HFF-Myc (cell line): ENCODE measurements at regions not wholly inside any gene's neighbourhood (a gene's known extent, or its start where the extent isn't known, plus 50 kb on each side); places are given as distances from the start of the nearest gene placed in this dataset.

Source experiments
- DNase-seq: peaks from one replicate; pipeline ENCODE4 v3.0.0-alpha.2; 2011; ENCODE audit warnings: low read depth; ENCODE audit errors: extremely low read depth
- H3K4me3 ChIP-seq: replicated peaks from 2 replicates; pipeline ENCODE4 v1.5.1; 2011; ENCODE audit warnings: low read depth, mild to moderate bottlenecking, control low read depth, low read length
- TF ChIP-seq, protein P1 (sequence below): IDR thresholded peaks from 2 replicates; pipeline ENCODE4 v1.5.1; 2012; ENCODE audit warnings: mild to moderate bottlenecking, low read depth, low read length, control low read depth; ENCODE audit errors: missing control alignments

DNA sequence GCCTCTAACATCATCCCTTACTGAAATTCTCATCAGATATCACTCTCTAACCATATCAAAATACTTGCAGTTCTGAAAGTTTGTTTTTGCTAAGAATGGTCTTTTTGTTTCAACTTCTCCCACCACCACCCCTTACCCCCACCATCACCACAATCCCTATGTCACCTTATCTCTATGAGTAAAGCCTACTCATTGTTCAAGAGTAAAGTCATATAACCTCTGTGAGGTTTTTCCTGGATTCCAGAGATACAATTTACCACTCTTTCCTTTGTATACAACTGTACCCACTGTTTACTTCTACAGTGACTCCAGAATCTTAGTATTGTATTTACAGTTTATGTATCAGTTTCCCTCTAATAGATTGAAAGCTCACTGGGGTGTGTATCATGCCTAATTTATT is 158.0 kb upstream of the PCDH10 start:
- TF ChIP-seq, protein P1, sequence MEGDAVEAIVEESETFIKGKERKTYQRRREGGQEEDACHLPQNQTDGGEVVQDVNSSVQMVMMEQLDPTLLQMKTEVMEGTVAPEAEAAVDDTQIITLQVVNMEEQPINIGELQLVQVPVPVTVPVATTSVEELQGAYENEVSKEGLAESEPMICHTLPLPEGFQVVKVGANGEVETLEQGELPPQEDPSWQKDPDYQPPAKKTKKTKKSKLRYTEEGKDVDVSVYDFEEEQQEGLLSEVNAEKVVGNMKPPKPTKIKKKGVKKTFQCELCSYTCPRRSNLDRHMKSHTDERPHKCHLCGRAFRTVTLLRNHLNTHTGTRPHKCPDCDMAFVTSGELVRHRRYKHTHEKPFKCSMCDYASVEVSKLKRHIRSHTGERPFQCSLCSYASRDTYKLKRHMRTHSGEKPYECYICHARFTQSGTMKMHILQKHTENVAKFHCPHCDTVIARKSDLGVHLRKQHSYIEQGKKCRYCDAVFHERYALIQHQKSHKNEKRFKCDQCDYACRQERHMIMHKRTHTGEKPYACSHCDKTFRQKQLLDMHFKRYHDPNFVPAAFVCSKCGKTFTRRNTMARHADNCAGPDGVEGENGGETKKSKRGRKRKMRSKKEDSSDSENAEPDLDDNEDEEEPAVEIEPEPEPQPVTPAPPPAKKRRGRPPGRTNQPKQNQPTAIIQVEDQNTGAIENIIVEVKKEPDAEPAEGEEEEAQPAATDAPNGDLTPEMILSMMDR = no peak
- DNase-seq = no peak
- no peak overlapping the region for H3K4me3 ChIP-seq

DNA sequence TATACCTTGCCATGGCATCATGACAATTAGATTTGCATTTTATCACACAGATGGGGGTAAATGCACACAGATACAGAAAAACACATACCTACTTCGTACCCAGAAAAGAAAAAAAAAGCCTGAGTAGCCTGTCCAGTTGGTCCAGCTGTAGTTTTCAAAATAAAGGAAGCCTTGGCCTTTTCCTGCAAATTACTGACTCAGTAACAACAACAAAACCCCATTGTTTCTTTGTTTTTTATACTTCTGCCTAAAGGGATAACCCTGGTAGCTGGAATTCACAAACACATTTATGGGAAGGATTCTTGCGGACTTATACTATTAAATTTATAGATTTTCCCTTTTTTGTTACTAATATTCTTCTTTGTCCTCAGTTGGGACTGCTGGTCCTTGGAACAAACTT is 156.4 kb upstream of the PCDH10 start:
- no peak for DNase-seq
- TF ChIP-seq, protein P1 = no peak
- no peak overlapping the region for H3K4me3 ChIP-seq

DNA sequence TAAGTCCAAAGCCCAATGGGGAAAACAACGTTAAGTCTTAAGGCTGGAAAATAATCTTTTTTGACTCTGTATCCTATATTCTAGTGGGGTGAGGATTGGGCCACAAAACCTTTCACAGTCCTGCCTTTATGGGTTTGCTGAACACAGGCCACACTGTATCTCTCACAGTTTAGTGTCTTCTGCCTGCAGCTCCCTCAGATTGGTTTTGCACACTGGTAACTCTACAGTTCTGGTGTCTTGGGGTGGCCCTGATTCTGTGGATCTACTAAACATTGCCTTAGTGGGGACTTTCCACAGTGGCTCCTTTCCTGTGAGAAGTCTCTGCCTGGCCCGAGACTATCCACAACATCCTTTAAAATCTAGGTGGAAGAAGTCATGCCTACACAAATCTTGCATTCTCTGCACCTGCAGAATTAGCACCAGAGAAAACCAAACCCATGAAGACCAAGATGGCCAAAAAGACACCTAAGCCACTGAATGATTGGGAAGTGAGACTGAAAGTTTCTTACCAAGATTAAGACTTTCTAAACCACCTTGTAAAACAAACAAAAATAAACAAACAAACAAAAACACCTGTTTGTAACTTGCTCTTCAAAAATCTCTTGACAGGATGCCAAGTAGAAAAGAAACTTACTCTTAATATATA is 150.4 kb upstream of the PCDH10 start:
- H3K4me3 ChIP-seq = no peak overlapping the region
- DNase-seq = no peak
- TF ChIP-seq, protein P1 = no peak

DNA sequence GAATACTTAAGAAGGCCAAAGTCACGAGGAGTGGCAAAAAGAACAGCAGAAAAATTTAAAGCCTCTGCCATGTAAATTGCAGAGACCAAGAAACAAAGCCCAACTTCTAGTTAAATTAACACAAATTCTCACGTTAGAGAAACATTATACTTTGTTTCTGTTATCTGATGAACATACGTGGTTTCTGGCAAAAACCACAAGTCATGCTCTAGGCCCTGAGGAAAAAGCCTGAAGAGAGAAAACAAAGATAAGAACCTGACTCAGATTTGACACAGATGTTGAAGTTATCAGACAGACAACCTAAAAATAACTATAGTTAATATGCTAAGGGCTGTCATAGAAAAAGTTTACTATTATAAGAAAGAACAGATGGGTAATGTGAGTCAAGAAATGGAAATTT is 149.1 kb upstream of the PCDH10 start:
- no peak overlapping the region for H3K4me3 ChIP-seq
- DNase-seq = no peak

DNA sequence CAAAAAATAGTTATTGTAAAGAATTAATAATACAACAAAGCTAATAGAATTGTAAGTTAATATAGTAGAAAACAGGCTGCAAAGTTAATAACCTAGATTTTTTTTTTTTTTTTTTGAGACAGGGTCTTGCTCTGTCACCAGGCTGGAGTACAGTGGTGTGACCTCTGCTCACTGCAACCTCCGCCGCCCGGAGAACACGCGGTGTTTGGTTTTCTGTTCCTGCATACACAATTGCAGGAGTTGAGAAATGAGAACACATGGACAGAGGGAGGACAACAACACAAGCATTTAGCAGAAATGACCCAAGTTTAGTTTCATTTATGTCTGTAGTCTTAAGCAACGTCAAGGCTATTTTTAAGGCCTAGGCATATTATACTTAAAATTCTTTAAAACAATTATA is 145.9 kb upstream of the PCDH10 start:
- no peak overlapping the region for H3K4me3 ChIP-seq
- DNase-seq = no peak
- TF ChIP-seq, protein P1 = no peak

More for the DNA sequence above, 149.1 kb upstream of the PCDH10 start:
- TF ChIP-seq, protein P1 = no peak

DNA sequence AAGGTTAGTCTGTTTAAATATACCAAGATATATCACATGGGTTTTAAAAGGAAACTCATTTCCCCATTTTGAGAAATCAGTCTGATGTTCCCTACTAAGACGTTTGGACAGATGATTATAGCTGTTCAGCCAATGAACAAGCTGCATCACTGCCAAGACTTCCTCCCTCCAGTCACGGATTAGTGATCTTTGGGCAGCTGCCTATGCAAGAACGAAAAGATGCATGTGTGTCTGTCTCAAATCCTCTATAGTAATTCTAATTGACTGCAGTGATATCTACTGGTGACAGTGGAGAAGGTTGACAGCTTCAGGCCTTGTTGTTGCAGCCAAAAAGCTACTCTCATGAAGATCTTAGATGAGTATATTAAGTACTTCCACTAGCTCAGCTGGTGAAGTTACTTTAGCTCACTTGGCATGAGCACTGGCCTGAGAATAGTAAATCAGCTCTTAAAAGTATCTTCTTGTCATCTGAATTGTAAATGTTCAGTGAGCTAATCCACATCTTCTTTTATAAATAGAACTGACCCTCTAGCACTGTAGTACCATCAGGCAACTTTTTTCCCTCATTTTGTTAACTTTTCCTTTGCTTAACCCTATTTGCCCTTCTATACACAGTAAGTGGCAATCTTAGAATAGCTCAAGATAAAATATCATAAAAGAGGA is 134.5 kb upstream of the PCDH10 start:
- H3K4me3 ChIP-seq = no peak overlapping the region
- TF ChIP-seq, protein P1 = no peak
- DNase-seq = no peak

DNA sequence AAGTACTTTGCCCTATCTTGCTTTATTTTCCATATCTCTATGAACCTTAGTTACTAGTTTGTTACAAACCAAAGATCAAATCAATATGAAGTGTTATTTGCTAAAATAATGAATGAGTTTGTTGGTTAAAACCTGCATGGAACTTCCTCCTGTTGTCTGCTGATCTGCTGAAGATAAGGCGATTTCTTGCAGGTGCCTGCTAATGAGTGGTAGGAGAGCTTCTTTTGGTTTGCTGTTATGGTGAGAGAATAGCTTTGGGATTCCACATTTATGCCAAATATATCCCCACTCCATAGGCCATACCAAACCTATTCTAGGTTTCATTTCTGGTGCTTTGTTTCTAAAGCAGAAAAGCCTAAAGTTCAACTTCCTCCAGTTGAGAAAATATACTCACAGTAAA is 103.8 kb upstream of the PCDH10 start:
- no peak for DNase-seq
- no peak overlapping the region for H3K4me3 ChIP-seq
- TF ChIP-seq, protein P1 = no peak
